ENCODE measurements at regions not wholly inside any gene's neighbourhood (a gene's known extent, or its start where the extent isn't known, plus 50 kb on each side); places are given as distances from the start of the nearest gene placed in this dataset.

DNA sequence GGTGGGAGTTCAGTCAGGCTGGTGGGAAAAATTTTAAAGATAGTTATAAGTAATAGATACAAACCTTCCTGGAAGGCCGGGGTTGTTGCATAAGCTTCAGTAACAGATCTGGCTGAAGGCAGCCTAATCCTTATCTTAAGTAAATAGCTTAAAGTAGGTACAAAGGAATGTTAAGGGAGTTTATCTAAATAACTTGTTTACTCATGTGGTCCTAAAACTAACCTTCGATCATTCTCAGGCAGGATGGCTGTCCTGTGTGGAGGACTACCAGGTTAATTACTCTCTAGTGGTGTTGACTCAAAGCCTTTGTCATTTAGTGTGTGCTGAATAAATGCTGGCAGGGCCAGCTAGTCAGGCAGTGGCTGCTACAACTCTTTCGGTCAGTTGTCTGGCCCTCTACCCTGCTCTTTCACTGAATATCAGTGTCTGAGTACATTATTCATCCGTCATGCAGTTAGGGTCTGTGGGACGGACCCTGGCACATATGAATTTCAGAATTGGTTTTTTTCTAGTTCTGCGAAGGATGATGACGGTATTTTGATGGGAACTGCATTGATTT is 131.6 kb upstream of the TAB2 start:
- DNase-seq (ENCODE audit: low spot score) = no peak
- H3K4me1 ChIP-seq (ENCODE audit: control insufficient read depth in 1 of 2, low read depth in 2 of 2) = no peaks in the 10 kb centered on the region
- no peak overlapping the region for H3K27ac ChIP-seq
- no peak for TF ChIP-seq CTCF (IDR thresholded peaks at IDR 0.05)
- no peaks in the 10 kb centered on the region for H3K36me3 ChIP-seq
- no peak for ATAC-seq (ENCODE audit: insufficient number of reproducible peaks, low FRiP score, low read depth)
- H3K27me3 ChIP-seq (replicated peaks; ENCODE audit: insufficient read depth) = no peaks in the 10 kb centered on the region
- H3K9me3 ChIP-seq = no peaks in the 10 kb centered on the region
- no peak overlapping the region for H3K4me3 ChIP-seq

DNA sequence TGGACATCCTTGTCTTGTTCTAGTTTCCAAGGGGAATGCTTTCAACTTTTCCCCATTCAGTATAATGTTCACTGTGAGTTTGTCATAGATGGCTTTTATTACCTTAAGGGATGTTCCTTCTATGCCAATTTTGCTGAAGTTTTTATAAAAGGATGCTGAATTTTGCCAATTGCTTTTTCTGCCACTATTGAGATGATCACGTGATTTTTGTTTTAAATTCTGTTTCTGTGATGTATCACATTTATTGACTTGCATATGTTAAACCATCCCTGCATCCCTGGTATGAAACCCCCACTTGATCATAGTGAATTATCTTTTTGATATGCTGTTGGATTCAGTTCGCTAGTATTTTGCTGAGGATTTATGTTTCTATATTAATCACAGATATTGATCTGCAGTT is 130.6 kb upstream of the TAB2 start:
- no peak for DNase-seq (ENCODE audit: low spot score)
- H3K9me3 ChIP-seq = no peaks in the 10 kb centered on the region
- no peak overlapping the region for H3K4me3 ChIP-seq
- TF ChIP-seq CTCF (IDR thresholded peaks at IDR 0.05) = no peak
- H3K27ac ChIP-seq = no peak overlapping the region
- H3K27me3 ChIP-seq (replicated peaks; ENCODE audit: insufficient read depth) = no peaks in the 10 kb centered on the region
- H3K4me1 ChIP-seq (ENCODE audit: control insufficient read depth in 1 of 2, low read depth in 2 of 2) = no peaks in the 10 kb centered on the region
- no peak for ATAC-seq (ENCODE audit: insufficient number of reproducible peaks, low FRiP score, low read depth)
- no peaks in the 10 kb centered on the region for H3K36me3 ChIP-seq

DNA sequence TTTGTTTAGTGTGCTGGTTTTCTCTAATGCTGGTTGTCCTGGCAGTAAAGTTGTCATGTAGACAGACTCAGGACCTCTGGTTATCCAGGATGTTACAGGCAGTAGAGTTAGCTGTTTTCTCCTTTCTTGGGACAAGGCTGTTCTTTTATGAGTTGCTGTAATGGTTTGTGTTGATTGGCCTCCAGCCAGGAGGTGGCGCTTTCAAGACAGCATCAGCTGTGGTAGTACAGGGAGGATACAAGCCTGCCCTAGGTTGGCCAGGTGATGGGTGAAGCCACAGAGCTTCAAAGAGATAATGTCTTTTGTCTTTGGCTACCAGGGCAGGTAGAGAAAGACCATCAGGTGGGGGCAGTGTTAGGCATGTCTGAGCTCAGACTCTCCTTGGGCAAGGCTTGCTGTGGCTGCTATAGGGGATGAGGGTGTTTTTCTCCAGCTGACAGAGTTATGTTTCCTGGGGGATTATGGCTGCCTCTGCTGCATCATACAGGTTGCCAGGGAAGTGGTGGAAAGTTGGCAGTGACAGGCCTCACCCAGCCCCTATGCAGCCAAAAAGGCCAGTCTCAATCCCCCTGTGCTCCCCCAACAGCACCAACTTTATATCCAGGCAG is 127.2 kb upstream of the TAB2 start:
- Histone ChIP-seq H3K4me1 (ENCODE audit: control insufficient read depth in 1 of 2, low read depth in 2 of 2) (no peaks in the 10 kb centered on the region), H3K9me3 (no peaks in the 10 kb centered on the region), H3K4me3 (no peak overlapping the region), H3K36me3 (no peaks in the 10 kb centered on the region), H3K27me3 (replicated peaks; ENCODE audit: insufficient read depth) (no peaks in the 10 kb centered on the region), H3K27ac (no peak overlapping the region)
- no peak for TF ChIP-seq CTCF (IDR thresholded peaks at IDR 0.05)
- DNase-seq (ENCODE audit: low spot score) = no peak
- ATAC-seq (ENCODE audit: insufficient number of reproducible peaks, low FRiP score, low read depth) = no peak

DNA sequence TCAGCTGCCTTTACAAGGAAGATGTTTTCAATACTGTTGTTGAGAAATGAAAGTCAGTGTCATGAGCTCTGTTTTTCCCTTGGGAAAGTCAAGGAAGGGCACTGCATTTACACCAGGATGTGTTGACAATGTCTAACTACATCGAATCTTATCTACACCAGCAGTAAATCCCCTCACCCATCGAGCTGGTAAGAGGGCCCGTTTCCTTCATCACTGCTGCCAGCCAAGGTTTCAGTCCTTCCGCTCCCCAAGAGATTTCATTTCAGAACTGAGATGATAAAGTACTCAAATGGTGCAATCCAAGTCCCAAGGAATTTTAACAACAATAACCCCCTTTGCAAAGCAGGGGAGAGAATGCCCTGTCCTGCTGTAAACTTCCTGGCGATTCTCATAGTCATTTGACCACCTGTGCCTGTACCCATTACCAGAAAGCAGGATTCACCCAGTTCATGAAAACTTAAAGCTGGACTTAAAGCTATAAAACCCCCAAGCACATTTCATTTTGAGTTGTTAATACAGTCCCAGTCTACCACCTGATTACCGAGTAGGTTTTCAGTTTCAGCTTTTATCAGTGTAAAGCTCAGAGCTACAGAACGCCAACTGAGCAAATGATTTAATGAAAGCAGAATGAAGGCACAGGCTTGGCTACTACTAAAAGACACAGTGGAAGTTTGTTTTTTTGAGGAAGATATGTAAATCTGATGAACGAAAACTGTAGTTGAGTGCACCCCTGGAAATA is 122.5 kb upstream of the TAB2 start:
- no peak overlapping the region for H3K4me3 ChIP-seq
- H3K27ac ChIP-seq = no peak overlapping the region
- no peak for ATAC-seq (ENCODE audit: insufficient number of reproducible peaks, low FRiP score, low read depth)
- DNase-seq (ENCODE audit: low spot score) = no peak
- no peaks in the 10 kb centered on the region for H3K27me3 ChIP-seq (replicated peaks; ENCODE audit: insufficient read depth)
- no peaks in the 10 kb centered on the region for H3K4me1 ChIP-seq (ENCODE audit: control insufficient read depth in 1 of 2, low read depth in 2 of 2)
- no peaks in the 10 kb centered on the region for H3K9me3 ChIP-seq
- no peaks in the 10 kb centered on the region for H3K36me3 ChIP-seq
- no peak for TF ChIP-seq CTCF (IDR thresholded peaks at IDR 0.05)

- DNase-seq (ENCODE audit: low spot score) = no peak
These were observed 121.4 kb upstream of the TAB2 start for GRCh38 chr6:149196091-149196490.

More at GRCh38 chr6:149196091-149196490, 121.4 kb upstream of the TAB2 start:
- TF ChIP-seq CTCF (IDR thresholded peaks at IDR 0.05) = no peak
- no peak overlapping the region for H3K27ac ChIP-seq
- no peak for ATAC-seq (ENCODE audit: insufficient number of reproducible peaks, low FRiP score, low read depth)
- H3K4me3 ChIP-seq = no peak overlapping the region
- no peaks in the 10 kb centered on the region for H3K36me3 ChIP-seq
- H3K4me1 ChIP-seq (ENCODE audit: control insufficient read depth in 1 of 2, low read depth in 2 of 2) = no peaks in the 10 kb centered on the region
- H3K27me3 ChIP-seq (replicated peaks; ENCODE audit: insufficient read depth) = no peaks in the 10 kb centered on the region
- no peaks in the 10 kb centered on the region for H3K9me3 ChIP-seq

Data from thoracic aorta (tissue), 2 donors.